ENCODE measurements at regions not wholly inside any gene's neighbourhood (a gene's known extent, or its start where the extent isn't known, plus 50 kb on each side); places are given as distances from the start of the nearest gene placed in this dataset.

DNA sequence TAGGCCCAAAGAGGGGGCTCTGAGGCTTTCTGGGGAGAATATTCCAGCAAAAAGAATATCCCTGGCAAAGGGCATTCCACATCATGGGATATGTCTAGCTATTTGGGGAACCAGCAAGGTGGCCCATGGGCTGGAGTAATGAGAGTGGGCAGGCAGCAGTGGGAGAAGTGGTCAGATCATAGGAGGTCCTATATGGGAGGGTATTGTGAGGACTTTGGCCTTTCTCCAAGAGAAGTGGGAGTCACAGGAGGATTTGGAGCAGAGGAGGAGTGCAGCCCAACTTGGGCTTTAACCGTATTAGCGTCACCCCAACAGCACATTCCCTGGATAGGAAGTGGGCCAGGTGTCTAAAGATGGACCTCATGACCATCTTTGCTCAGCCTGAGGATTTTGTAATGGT lies 151.4 kb downstream of the ENGASE start:
- no peak for DNase-seq
- Histone ChIP-seq H3K9me3 (no peaks in the 10 kb centered on the region), H3K36me3 (no peaks in the 10 kb centered on the region), H3K27ac (no peak overlapping the region), H3K4me1 (no peaks in the 10 kb centered on the region), H3K4me3 (no peak overlapping the region), H3K27me3 (no peaks in the 10 kb centered on the region)
- TF ChIP-seq POLR2A (IDR thresholded peaks at IDR 0.05), result no peak
- TF ChIP-seq, protein P1, sequence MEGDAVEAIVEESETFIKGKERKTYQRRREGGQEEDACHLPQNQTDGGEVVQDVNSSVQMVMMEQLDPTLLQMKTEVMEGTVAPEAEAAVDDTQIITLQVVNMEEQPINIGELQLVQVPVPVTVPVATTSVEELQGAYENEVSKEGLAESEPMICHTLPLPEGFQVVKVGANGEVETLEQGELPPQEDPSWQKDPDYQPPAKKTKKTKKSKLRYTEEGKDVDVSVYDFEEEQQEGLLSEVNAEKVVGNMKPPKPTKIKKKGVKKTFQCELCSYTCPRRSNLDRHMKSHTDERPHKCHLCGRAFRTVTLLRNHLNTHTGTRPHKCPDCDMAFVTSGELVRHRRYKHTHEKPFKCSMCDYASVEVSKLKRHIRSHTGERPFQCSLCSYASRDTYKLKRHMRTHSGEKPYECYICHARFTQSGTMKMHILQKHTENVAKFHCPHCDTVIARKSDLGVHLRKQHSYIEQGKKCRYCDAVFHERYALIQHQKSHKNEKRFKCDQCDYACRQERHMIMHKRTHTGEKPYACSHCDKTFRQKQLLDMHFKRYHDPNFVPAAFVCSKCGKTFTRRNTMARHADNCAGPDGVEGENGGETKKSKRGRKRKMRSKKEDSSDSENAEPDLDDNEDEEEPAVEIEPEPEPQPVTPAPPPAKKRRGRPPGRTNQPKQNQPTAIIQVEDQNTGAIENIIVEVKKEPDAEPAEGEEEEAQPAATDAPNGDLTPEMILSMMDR (IDR thresholded peaks at IDR 0.05), result no peak

DNA sequence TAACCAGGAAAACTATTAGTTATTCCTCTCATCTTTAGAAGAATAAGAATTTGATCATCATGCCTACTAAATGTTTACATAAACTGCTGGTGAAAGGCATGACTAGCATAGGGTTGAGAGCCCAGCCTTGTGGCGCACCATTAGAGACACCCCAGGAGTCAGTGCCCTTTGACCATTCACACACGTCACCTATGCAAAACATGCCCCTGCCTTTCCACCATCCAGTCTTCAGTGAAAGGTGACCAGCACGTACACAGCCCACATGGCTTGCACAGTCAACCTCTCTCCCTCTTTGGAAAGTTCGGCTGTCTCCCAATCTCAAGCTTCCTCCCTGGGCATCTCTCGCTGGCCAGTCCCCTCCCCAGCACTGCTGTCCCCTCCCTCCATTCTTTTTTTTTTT lies 150.3 kb downstream of the ENGASE start:
- no peak for TF ChIP-seq POLR2A (IDR thresholded peaks at IDR 0.05)
- TF ChIP-seq, protein P1 (IDR thresholded peaks at IDR 0.05), result no peak
- Histone ChIP-seq H3K36me3 (no peaks in the 10 kb centered on the region), H3K27me3 (peaks cover 0 to 8% of the 10 kb centered on the region in 2 donors), H3K9me3 (no peaks in the 10 kb centered on the region), H3K27ac (no peak overlapping the region), H3K4me3 (no peak overlapping the region), H3K4me1 (no peaks in the 10 kb centered on the region)
- DNase-seq, result no peak

GRCh38 chr17:79224476-79224875 lies 149.9 kb downstream of the ENGASE start:
- H3K4me3 ChIP-seq, result no peak overlapping the region
- H3K4me1 ChIP-seq, result no peaks in the 10 kb centered on the region
- H3K27ac ChIP-seq, result no peak overlapping the region
- no peak for DNase-seq
- H3K36me3 ChIP-seq, result no peaks in the 10 kb centered on the region
- peaks cover 0 to 8% of the 10 kb centered on the region in 2 donors for H3K27me3 ChIP-seq
- TF ChIP-seq, protein P1 (IDR thresholded peaks at IDR 0.05), result no peak
- TF ChIP-seq POLR2A (IDR thresholded peaks at IDR 0.05), result no peak
- no peaks in the 10 kb centered on the region for H3K9me3 ChIP-seq

- Histone ChIP-seq H3K36me3 (no peaks in the 10 kb centered on the region), H3K9me3 (no peaks in the 10 kb centered on the region), H3K4me3 (no peak overlapping the region), H3K4me1 (no peaks in the 10 kb centered on the region), H3K27ac (no peak overlapping the region), H3K27me3 (peaks cover 0 to 8% of the 10 kb centered on the region in 2 donors)
- TF ChIP-seq, protein P1 (IDR thresholded peaks at IDR 0.05), result no peak
- no peak for TF ChIP-seq POLR2A (IDR thresholded peaks at IDR 0.05)
- DNase-seq, result no peak
These were observed 149.3 kb downstream of the ENGASE start for GRCh38 chr17:79223953-79224352.

DNA sequence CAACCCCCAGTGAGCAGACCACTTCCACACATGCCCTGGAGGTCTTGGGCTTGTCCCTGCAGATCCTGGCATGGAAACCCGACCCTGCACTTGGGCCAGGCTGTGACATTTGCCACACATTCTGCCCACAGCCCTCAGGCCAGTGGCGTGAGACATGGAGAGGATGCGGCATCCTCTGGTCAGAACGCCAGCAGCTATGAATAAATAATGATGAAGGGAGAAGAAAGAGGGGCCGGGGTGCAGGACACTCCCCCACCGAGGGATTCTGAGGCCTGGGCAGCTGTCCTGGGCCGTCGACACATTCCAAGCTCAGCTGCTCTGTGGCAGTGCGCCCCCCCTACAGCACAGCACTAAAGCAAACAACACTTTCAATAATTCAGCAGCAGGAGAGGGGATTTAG lies 148.8 kb downstream of the ENGASE start:
- TF ChIP-seq, protein P1 (IDR thresholded peaks at IDR 0.05), result no peak
- no peak for TF ChIP-seq POLR2A (IDR thresholded peaks at IDR 0.05)
- Histone ChIP-seq H3K9me3 (no peaks in the 10 kb centered on the region), H3K36me3 (no peaks in the 10 kb centered on the region), H3K27me3 (peaks cover 0 to 8% of the 10 kb centered on the region in 2 donors), H3K27ac (no peak overlapping the region), H3K4me1 (no peaks in the 10 kb centered on the region), H3K4me3 (no peak overlapping the region)
- no peak for DNase-seq

GRCh38 chr17:79221597-79221996 lies 147.0 kb downstream of the ENGASE start:
- no peak for DNase-seq
- peaks cover 0 to 8% of the 10 kb centered on the region in 2 donors for H3K27me3 ChIP-seq
- no peak overlapping the region for H3K4me3 ChIP-seq
- TF ChIP-seq, protein P1 (IDR thresholded peaks at IDR 0.05), result no peak
- no peak for TF ChIP-seq POLR2A (IDR thresholded peaks at IDR 0.05)
- no peaks in the 10 kb centered on the region for H3K36me3 ChIP-seq
- no peak overlapping the region for H3K27ac ChIP-seq
- no peaks in the 10 kb centered on the region for H3K4me1 ChIP-seq
- H3K9me3 ChIP-seq, result no peaks in the 10 kb centered on the region
